Endothelial cell of umbilical vein (primary cell): ENCODE measurements at regions not wholly inside any gene's neighbourhood (a gene's known extent, or its start where the extent isn't known, plus 50 kb on each side); places are given as distances from the start of the nearest gene placed in this dataset.

Experiments used
- BruUV-seq: library from RNA; stranded (reverse); fragments of 400-500 nt; replicated peaks from 2 replicates; lab custom pipeline; 2021; lab: Mats Ljungman, UMichigan
- CTCF ChIA-PET: fragments of 300-600, 350-600 bp; sonication (Branson Sonifier 250); formaldehyde crosslinking; loops from one replicate; lab custom pipeline; 2021; ENCODE audit warnings: antibody characterized with exemption, inconsistent platforms; lab: Charles Lee
- POLR2A ChIA-PET: fragments of 300-600, 350-600 bp; sonication (Branson Sonifier 250); formaldehyde crosslinking; loops from one replicate; lab custom pipeline; 2021; ENCODE audit warnings: antibody characterized with exemption, inconsistent platforms; lab: Charles Lee
- DNase-seq: peaks from one replicate; pipeline ENCODE4 v3.0.0-alpha.2; 2011; ENCODE audit warnings: low read depth, low spot score
- FAIRE-seq: peaks from 2 replicates; lab custom pipeline; 2011; peaks lifted over from hg19 to GRCh38; lab: Jason Lieb, UNC
- H2AFZ ChIP-seq: 2 replicates; pipeline ENCODE4 v1.6.0; 2012; ENCODE audit warnings: low read depth, low read length, control low read depth, inconsistent platforms
- H3K27ac ChIP-seq: 2 replicates; pipeline ENCODE4 v1.5.1; 2011; ENCODE audit warnings: low read depth, mild to moderate bottlenecking, control low read depth, low read length, moderate library complexity; ENCODE audit not compliant: insufficient read depth
- H3K27me3 ChIP-seq, 2 experiments: 2 replicates each; pipeline versions ENCODE4 v1.6.0 to v1.6.1; 2011; ENCODE audit warnings: low read length in 2 of 2, mixed read lengths in 1 of 2; ENCODE audit not compliant: control insufficient read depth in 2 of 2, insufficient read depth in 2 of 2
- H3K36me3 ChIP-seq, 2 experiments: 2 replicates in 1 of 2; 3 replicates in 1 of 2; pipeline ENCODE4 v1.5.1; 2011; ENCODE audit warnings: low read length in 2 of 2, mild to moderate bottlenecking in 1 of 2, moderate library complexity in 1 of 2; ENCODE audit not compliant: control insufficient read depth in 2 of 2, insufficient read depth in 2 of 2; ENCODE audit errors: extremely low read depth in 1 of 2
- H3K4me1 ChIP-seq: 3 replicates; pipeline ENCODE4 v1.5.1; 2011; ENCODE audit warnings: mild to moderate bottlenecking, low read length; ENCODE audit not compliant: control insufficient read depth, insufficient read depth; ENCODE audit errors: extremely low read depth
- H3K4me2 ChIP-seq: 2 replicates; pipeline ENCODE4 v1.6.1; 2011; ENCODE audit warnings: low read length, control low read depth, mixed read lengths; ENCODE audit not compliant: insufficient read depth
- H3K4me3 ChIP-seq, 3 experiments: fragments of 200-600 bp in 1 of 3; sonication (generic), shearing (Covaris generic) in 1 of 3; replicated peaks in 1 of 3; 2 replicates each; pipeline ENCODE4 v1.5.1; 2011 to 2016; ENCODE audit warnings: control low read depth in 3 of 3, low read length in 3 of 3, mild to moderate bottlenecking in 2 of 3, inconsistent platforms in 1 of 3, low read depth in 1 of 3, moderate library complexity in 1 of 3; ENCODE audit not compliant: insufficient read depth in 1 of 3
- H3K79me2 ChIP-seq: 2 replicates; pipeline ENCODE4 v1.6.0; 2012; ENCODE audit warnings: low read length, inconsistent platforms; ENCODE audit not compliant: control insufficient read depth, insufficient read depth
- H3K9ac ChIP-seq: replicated peaks from 2 replicates; pipeline ENCODE3; 2011; ENCODE audit warnings: low read length, control low read depth; ENCODE audit not compliant: insufficient read depth; ENCODE audit errors: extremely low read depth
- H3K9me1 ChIP-seq: replicated peaks from 3 replicates; pipeline ENCODE4 v1.6.0; 2011; ENCODE audit warnings: mild to moderate bottlenecking, low read length; ENCODE audit not compliant: control insufficient read depth, insufficient read depth; ENCODE audit errors: extremely low read depth
- H3K9me3 ChIP-seq: replicated peaks from 2 replicates; pipeline ENCODE4 v1.5.1; 2012; ENCODE audit warnings: low read length, inconsistent platforms; ENCODE audit not compliant: control insufficient read depth, insufficient read depth
- H4K20me1 ChIP-seq: replicated peaks from 2 replicates; pipeline ENCODE3; 2011; ENCODE audit warnings: mild to moderate bottlenecking, low read length; ENCODE audit not compliant: control insufficient read depth, insufficient read depth; ENCODE audit errors: extremely low read depth
- CTCF ChIP-seq, 2 donors: IDR thresholded peaks; 1 replicate in 1 of 2; 2 replicates in 1 of 2; pipeline ENCODE4 v1.5.1; 2011; ENCODE audit warnings: low read length in 2 of 2, mild to moderate bottlenecking in 2 of 2, moderate library complexity in 2 of 2, control low read depth in 1 of 2, inconsistent platforms in 1 of 2, low read depth in 1 of 2; ENCODE audit not compliant: insufficient read depth in 1 of 2; ENCODE audit errors: extremely low read depth in 1 of 2
- EZH2 ChIP-seq: IDR thresholded peaks from 2 replicates; pipeline ENCODE4 v1.6.1; 2012; ENCODE audit warnings: borderline replicate concordance, low read depth, mild to moderate bottlenecking, moderate library complexity, low read length, inconsistent platforms; ENCODE audit not compliant: severe bottlenecking
- FOS ChIP-seq: IDR thresholded peaks from 2 replicates; pipeline ENCODE4 v1.6.1; 2011; ENCODE audit warnings: mild to moderate bottlenecking, low read length, moderate library complexity, borderline replicate concordance; ENCODE audit not compliant: insufficient read depth
- GATA2 ChIP-seq: IDR thresholded peaks from 2 replicates; pipeline ENCODE4 v1.7.0; 2011; ENCODE audit warnings: low read depth, mild to moderate bottlenecking, moderate library complexity, mixed read lengths, low read length; ENCODE audit not compliant: insufficient read length, insufficient read depth
- JUN ChIP-seq: IDR thresholded peaks from 2 replicates; pipeline ENCODE4 v1.6.1; 2011; ENCODE audit warnings: borderline replicate concordance, low read depth; ENCODE audit not compliant: insufficient read length, insufficient read depth
- MYC ChIP-seq: IDR thresholded peaks from one replicate; pipeline ENCODE4 v1.6.1; 2011; ENCODE audit warnings: mild to moderate bottlenecking, low read depth, low read length
- POLR2A ChIP-seq: IDR thresholded peaks from 2 replicates; pipeline ENCODE4 v1.6.1; 2012; ENCODE audit warnings: low read depth, mild to moderate bottlenecking, control low read depth, low read length
- POLR2AphosphoS5 ChIP-seq: IDR thresholded peaks from 2 replicates; pipeline ENCODE4 v1.6.1; 2012; ENCODE audit warnings: low read depth, mild to moderate bottlenecking, control low read depth, low read length, moderate library complexity; ENCODE audit not compliant: insufficient read depth
- dilution Hi-C: fragments of 300-500 bp; cut with MboI; formaldehyde crosslinking; loops from one replicate; pipeline ENCODE4 v1.15.0; 2019; ENCODE audit warnings: low sequenced_read_pairs; ENCODE audit not compliant: extremely low pct_ligation_motif_present
- intact Hi-C: fragments of 100-400 bp; cut with micrococcal nuclease; formaldehyde crosslinking; loops from one replicate; pipeline ENCODE4 v1.10.0; 2022
- TF ChIP-seq, protein P1 (sequence below): IDR thresholded peaks from 2 replicates; pipeline ENCODE4 v1.6.1; 2011; ENCODE audit not compliant: insufficient read depth, insufficient read length

DNA sequence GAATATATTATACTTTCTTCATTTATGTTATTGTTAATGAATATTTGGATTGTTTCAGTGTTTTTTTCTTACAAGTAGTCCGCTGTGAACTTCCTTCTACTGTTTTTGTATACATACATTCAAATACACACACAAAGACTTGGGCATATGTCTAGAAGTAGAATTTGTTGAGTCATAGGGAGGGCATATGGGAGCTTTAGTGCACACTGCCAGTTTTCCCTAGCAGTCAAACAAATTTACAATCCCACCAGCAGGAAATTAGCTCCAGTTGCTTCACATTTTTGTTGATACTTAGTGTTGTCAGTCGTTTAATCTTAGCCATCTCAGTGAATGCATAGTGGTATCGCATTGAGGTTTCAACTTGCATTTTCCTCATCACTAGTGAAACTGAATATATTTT, 492.3 kb downstream of the DIPK2A start:
- Histone ChIP-seq H3K79me2 (no peaks in the 10 kb centered on the region), H3K4me2 (no peak overlapping the region), H3K9me1 (no peaks in the 10 kb centered on the region), H3K4me1 (no peaks in the 10 kb centered on the region), H3K4me3 (no peak overlapping the region), H3K36me3 (no peaks in the 10 kb centered on the region), H2AFZ (no peak overlapping the region), H3K9me3 (no peaks in the 10 kb centered on the region), H3K27me3 (no peaks in the 10 kb centered on the region), H3K27ac (no peak overlapping the region), H3K9ac (no peak overlapping the region), H4K20me1 (no peaks in the 10 kb centered on the region)
- dilution Hi-C loops (no loop called here), intact Hi-C loops (no loop called here)
- TF ChIP-seq JUN (no peak), POLR2AphosphoS5 (no peak), FOS (no peak), POLR2A (no peak), EZH2 (no peak), MYC (no peak), CTCF (IDR thresholded peaks at IDR 0.05; ENCODE audit: extremely low read depth in 1 of 2, insufficient read depth in 1 of 2, low read depth in 1 of 2, low read length in 2 of 2) (no peak), GATA2 (no peak)
- TF ChIP-seq, protein P1, sequence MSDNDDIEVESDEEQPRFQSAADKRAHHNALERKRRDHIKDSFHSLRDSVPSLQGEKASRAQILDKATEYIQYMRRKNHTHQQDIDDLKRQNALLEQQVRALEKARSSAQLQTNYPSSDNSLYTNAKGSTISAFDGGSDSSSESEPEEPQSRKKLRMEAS: no peak
- FAIRE-seq (no peak), DNase-seq (no peak)
- no TSS peak for BruUV-seq
- POLR2A ChIA-PET: no interaction called here
- CTCF ChIA-PET: no interaction called here
